ENCODE measurements at regions not wholly inside any gene's neighbourhood (a gene's known extent, or its start where the extent isn't known, plus 50 kb on each side); places are given as distances from the start of the nearest gene placed in this dataset.

DNA sequence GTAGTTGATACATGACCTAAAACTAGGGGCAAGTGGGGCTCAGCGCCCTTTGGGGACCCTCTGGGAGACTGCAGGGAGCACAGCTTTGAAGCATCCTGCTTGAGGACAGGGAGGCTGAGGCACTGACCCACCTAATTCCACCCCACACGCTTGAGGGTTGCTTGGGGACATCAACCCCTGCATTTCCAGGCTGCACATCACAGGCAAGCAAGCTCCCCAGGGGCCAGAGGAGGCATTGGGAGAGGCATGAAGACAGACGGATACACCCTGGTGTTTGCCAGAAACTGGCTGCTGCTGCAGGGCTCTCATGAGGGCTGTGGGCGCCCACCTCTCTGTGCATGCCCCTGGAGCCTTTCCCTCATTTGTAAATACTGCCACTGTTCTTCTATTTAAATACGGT, 99.3 kb downstream of the ABHD5 start:
- DNase-seq (ENCODE audit: insufficient read length, low spot score), result no peak
- TF ChIP-seq, protein P1, sequence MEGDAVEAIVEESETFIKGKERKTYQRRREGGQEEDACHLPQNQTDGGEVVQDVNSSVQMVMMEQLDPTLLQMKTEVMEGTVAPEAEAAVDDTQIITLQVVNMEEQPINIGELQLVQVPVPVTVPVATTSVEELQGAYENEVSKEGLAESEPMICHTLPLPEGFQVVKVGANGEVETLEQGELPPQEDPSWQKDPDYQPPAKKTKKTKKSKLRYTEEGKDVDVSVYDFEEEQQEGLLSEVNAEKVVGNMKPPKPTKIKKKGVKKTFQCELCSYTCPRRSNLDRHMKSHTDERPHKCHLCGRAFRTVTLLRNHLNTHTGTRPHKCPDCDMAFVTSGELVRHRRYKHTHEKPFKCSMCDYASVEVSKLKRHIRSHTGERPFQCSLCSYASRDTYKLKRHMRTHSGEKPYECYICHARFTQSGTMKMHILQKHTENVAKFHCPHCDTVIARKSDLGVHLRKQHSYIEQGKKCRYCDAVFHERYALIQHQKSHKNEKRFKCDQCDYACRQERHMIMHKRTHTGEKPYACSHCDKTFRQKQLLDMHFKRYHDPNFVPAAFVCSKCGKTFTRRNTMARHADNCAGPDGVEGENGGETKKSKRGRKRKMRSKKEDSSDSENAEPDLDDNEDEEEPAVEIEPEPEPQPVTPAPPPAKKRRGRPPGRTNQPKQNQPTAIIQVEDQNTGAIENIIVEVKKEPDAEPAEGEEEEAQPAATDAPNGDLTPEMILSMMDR (IDR thresholded peaks at IDR 0.05; ENCODE audit: insufficient read depth, missing control alignments), result no peak

DNA sequence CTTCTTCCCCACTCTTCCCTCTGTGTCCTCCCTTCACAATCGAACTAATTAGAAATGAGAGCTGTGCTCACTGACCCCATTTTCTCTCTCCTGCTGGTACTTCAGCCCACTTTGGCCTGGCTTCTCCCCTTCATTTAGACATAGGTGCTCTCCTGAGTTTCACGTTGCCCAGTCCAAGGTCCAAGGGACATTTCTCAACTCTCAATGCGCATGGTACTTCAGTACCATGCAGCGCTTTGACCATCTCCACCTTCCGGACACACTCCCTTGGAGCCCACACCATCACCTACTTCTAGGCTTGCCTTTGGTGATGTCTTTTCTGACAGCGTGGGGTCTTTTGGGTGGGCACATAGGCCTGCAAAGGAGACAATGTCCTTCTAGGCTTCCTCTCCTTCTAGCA, 99.7 kb downstream of the ABHD5 start:
- DNase-seq (ENCODE audit: insufficient read length, low spot score) (no peak), FAIRE-seq (no peak)
- TF ChIP-seq, protein P1 (IDR thresholded peaks at IDR 0.05; ENCODE audit: insufficient read depth, missing control alignments), result no peak

More for the DNA sequence above, 99.3 kb downstream of the ABHD5 start:
- no peak for FAIRE-seq

DNA sequence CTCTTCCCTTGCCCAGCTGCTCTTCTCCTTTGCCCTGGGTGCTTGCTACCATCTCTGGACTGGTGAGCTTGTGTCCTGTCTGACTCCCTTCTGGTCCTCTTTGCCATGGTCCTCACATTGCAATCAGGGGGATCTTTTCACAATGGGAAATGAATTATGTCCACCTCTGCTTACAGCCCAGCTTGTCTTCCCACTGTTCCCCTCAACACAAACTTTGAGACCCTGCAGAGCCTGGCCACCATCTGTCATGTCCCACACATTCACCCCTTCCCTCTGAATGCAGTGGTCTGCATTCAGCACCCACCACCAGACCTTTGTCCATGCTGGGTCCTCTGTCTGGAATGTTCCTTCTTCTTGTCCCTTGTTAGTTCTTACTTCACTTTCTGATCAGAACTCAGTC, 100.5 kb downstream of the ABHD5 start:
- no peak for FAIRE-seq
- no peak for DNase-seq (ENCODE audit: insufficient read length, low spot score)

DNA sequence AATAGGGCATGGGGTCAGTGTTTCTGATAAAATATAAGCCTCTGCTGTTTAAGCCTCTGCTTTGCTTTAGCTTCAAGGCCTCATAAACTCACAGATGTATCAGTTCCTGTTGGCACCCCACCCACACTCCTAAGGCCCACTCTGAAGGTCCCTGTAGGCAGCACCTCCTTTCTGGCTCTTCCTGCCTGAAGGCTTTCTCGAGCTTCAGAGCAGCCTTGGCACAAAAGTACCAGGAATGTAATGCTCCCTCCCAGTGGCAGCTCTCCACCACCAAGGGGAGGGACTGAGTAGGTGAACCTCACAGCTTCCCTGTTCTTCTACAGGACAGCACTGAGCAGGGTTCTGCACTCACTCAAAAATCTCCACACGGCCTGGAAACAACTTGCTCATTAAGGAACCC, 102.2 kb downstream of the ABHD5 start:
- DNase-seq (ENCODE audit: insufficient read length, low spot score) (no peak), FAIRE-seq (no peak)
- TF ChIP-seq, protein P1 (IDR thresholded peaks at IDR 0.05; ENCODE audit: insufficient read depth, missing control alignments), result no peak

More for the DNA sequence above, 100.5 kb downstream of the ABHD5 start:
- TF ChIP-seq, protein P1 (IDR thresholded peaks at IDR 0.05; ENCODE audit: insufficient read depth, missing control alignments), result no peak

DNA sequence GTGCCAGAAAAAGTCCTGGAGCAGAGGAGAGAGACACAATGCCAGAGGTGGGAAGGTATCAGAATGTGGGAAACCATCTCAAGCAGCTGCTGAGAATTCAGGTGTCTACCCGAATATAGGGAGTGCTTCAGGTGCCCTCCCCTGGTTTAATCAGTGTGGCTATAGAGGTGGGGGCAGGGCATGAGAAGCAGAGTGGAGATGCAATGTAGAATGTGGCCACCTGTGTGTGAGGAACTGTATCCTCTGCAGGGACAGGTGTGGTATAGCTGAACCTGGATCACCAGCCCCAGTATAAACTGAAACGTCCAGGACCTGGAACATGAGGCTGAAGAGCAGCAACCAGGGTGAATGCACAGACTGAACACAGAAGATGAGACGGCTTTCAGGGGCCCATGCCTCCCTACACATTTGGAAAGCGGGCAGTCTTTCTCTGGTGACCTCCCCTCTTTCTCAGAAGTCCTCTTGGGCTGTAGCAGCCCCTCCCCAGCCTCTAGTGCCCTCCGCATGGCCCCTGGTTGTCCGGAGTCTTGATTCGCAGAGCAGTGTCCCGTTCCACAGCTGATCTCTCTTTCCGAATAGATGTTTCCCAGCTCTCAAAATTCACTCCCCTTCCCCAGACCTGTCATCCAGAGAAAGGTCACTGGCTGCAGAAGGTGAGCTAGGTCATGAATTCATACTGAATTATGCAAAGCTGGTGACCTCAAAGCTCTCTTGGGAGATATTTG, 103.1 kb downstream of the ABHD5 start:
- FAIRE-seq, result no peak
- no peak for DNase-seq (ENCODE audit: insufficient read length, low spot score)
- TF ChIP-seq, protein P1 (IDR thresholded peaks at IDR 0.05; ENCODE audit: insufficient read depth, missing control alignments), result no peak

DNA sequence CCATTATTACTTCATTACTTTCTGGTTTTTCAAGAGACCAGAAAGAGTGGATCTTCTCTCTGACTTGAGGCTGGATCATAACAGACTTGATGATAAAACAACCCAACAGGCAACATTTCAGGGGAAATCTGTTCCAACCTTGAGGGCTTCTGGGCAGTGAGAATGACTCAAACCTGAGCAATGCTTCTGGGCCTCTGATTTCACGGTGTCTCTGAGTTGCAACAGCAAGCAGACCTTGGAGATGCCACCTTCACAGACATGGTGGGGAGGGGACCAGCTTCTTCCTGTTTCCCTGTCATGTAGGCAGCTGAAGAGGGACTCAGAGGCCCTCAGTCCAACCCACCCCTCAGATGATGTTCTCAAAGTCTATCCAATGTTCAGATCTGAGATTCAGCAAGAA, 104.0 kb downstream of the ABHD5 start:
- TF ChIP-seq, protein P1 (IDR thresholded peaks at IDR 0.05; ENCODE audit: insufficient read depth, missing control alignments), result no peak
- no peak for DNase-seq (ENCODE audit: insufficient read length, low spot score)
- no peak for FAIRE-seq

DNA sequence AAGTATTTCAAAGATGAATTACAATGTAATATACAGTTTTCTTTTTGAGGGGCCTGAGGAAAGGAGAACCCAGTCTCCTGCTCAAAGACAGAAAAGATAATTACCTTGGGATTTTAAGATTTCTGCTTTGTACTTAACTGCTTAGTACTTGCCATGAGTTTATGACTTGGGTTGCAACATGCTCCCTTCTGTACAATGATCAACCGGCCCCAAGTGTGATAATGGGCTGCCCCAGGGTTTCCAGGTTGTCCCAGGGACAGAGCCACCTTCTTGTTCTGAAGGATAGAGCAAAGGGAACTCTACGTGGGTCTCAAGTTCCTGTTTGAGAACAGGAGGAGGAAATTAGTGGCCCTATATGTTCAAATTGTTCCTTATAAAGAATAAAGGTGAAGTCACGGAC, 104.8 kb downstream of the ABHD5 start:
- DNase-seq (ENCODE audit: insufficient read length, low spot score) (no peak), FAIRE-seq (no peak)
- TF ChIP-seq, protein P1 (IDR thresholded peaks at IDR 0.05; ENCODE audit: insufficient read depth, missing control alignments), result no peak

Data from D721Med (cell line).